Peyer's patch (tissue), 4 donors: ENCODE measurements at regions not wholly inside any gene's neighbourhood (a gene's known extent, or its start where the extent isn't known, plus 50 kb on each side); places are given as distances from the start of the nearest gene placed in this dataset.

Source experiments
- DNase-seq, 3 donors: peaks; one replicate each; pipeline ENCODE4 v3.0.0-alpha.2; 2017 to 2019
- H3K27ac ChIP-seq, 4 donors: fragments of 200-600 bp; sonication (generic); one replicate each; pipeline ENCODE4 v1.5.1; 2016 to 2019
- H3K27me3 ChIP-seq, 2 donors: fragments of 200-600 bp; sonication (generic); one replicate each; pipeline ENCODE4 v1.5.1; 2019
- H3K36me3 ChIP-seq, 3 donors: fragments of 200-600 bp; sonication (generic); one replicate each; pipeline ENCODE4 v1.5.1; 2016 to 2019
- H3K4me1 ChIP-seq, 4 donors: fragments of 200-600 bp; sonication (generic); one replicate each; pipeline ENCODE4 v1.5.1; 2016 to 2019
- H3K4me3 ChIP-seq, 4 donors: fragments of 200-600 bp; sonication (generic); 1 replicate in 3 of 4; 2 replicates in 1 of 4; pipeline ENCODE4 v1.5.1; 2016 to 2019; ENCODE audit warnings: mild to moderate bottlenecking in 1 of 4
- H3K9me3 ChIP-seq, 4 donors: fragments of 200-600 bp; sonication (generic); one replicate each; pipeline ENCODE4 v1.5.1; 2016 to 2019; ENCODE audit warnings: mild to moderate bottlenecking in 1 of 4
- POLR2A ChIP-seq, 2 donors: fragments of 450-650 bp; IDR thresholded peaks; one replicate each; pipeline ENCODE4 v1.5.1; 2017; ENCODE audit warnings: antibody characterized with exemption in 2 of 2, mild to moderate bottlenecking in 2 of 2, moderate library complexity in 2 of 2
- TF ChIP-seq, protein P1 (sequence below), 6 experiments: fragments of 450-650 bp in 4 of 6; fragments of 200-600 bp in 2 of 6; sonication (generic) in 1 of 6; IDR thresholded peaks; one replicate each; pipeline ENCODE4 v1.5.1; 2017 to 2019; ENCODE audit warnings: antibody characterized with exemption in 6 of 6, mild to moderate bottlenecking in 3 of 6, moderate library complexity in 1 of 6

DNA sequence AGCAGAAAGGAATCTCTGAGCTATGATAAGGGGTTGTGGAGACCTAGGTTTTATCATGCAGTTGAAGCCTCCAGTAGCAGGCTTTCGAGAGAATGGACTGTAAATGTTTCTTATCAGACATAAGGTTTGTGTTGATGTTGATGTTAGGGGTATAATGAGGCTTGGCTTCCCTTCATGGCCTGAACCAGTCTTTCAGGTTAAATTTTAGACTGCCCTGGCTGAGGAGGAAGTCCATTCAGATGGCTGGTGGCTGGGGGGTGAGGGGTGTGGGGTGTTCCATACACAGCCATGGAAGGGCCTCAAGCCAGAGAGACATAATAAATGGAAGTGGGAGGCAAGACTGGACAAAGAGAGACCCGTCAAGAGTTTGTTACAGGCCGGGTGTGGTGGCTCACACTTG, 65.1 kb downstream of the IRF2BPL start:
- TF ChIP-seq POLR2A (IDR thresholded peaks at IDR 0.05) = no peak
- TF ChIP-seq, protein P1, sequence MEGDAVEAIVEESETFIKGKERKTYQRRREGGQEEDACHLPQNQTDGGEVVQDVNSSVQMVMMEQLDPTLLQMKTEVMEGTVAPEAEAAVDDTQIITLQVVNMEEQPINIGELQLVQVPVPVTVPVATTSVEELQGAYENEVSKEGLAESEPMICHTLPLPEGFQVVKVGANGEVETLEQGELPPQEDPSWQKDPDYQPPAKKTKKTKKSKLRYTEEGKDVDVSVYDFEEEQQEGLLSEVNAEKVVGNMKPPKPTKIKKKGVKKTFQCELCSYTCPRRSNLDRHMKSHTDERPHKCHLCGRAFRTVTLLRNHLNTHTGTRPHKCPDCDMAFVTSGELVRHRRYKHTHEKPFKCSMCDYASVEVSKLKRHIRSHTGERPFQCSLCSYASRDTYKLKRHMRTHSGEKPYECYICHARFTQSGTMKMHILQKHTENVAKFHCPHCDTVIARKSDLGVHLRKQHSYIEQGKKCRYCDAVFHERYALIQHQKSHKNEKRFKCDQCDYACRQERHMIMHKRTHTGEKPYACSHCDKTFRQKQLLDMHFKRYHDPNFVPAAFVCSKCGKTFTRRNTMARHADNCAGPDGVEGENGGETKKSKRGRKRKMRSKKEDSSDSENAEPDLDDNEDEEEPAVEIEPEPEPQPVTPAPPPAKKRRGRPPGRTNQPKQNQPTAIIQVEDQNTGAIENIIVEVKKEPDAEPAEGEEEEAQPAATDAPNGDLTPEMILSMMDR (IDR thresholded peaks at IDR 0.05) = no peak
- DNase-seq = no peak
- H3K9me3 ChIP-seq = no peaks in the 10 kb centered on the region
- H3K27me3 ChIP-seq = no peaks in the 10 kb centered on the region
- H3K27ac ChIP-seq = no peak overlapping the region
- no peaks in the 10 kb centered on the region for H3K36me3 ChIP-seq
- H3K4me1 ChIP-seq = peaks cover 0 to 13% (median 9%) of the 10 kb centered on the region in 4 donors
- no peak overlapping the region for H3K4me3 ChIP-seq

DNA sequence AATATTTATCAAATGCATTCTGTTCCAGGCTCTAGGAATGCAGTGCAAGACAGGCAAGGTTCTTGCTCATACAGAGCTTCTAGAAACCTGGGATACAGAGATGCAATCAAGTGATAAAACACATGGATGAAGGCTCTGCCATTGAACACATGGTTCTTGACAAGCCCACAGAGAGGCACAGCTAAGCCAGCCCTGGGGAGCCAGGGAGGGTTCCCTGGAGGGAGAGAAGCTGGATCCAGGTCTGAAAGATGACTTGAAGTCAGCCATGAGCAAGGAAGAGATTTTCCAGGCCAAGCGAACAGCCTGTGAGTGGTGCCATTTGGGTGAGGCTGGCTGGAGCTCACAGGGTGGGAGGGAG, 66.2 kb downstream of the IRF2BPL start:
- no peak for TF ChIP-seq POLR2A (IDR thresholded peaks at IDR 0.05)
- TF ChIP-seq, protein P1 (IDR thresholded peaks at IDR 0.05) = no peak

DNA sequence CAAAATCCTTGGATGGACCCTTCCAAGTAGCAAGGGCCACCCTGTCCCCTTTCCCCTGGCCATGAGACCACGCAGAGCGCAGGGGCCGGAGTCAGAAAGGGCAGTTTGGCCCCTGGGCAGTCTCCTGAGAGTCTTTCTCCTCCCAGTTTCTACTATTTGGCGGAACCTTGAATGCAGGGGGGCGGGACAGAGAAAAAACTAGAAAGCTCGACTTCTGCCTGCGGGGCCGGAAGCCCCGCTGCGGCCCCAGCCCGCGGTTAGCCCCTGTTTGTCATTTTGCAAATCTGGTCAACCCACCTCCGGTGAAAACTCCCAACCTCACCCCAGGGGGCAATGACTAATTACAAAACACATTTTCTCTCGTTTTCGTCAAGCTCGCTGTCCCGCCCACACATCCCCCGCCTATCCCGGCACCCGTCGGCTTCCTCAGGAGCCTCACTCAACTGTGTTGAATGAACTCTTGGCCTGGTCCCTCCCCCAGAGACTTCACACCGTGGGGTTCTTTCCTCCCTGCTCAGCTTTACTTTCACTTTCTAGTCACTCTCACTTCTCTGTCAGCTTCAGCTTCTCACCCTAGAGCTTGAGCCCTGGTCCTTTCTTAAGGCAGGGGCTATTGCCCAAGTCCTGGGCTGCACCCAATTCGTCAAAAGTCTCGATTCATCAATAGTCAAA, 66.7 kb downstream of the IRF2BPL start:
- Histone ChIP-seq H3K36me3 (no peaks in the 10 kb centered on the region), H3K27ac (peak overlapping the region; percentile 72 to 80 (median 77)), H3K4me1 (peaks cover 3 to 18% (median 14%) of the 10 kb centered on the region in 4 donors), H3K27me3 (no peaks in the 10 kb centered on the region), H3K4me3 (peak overlapping the region; percentile 10 to 51 (median 38)), H3K9me3 (no peaks in the 10 kb centered on the region)
- TF ChIP-seq, protein P1 (IDR thresholded peaks at IDR 0.05) = no peak
- TF ChIP-seq POLR2A (IDR thresholded peaks at IDR 0.05) = peak in 1 of 2 donors; percentile 37
- DNase-seq = peak; percentile 83 to 96 (median 95)

More for the DNA sequence above, 66.2 kb downstream of the IRF2BPL start:
- Histone ChIP-seq H3K27me3 (no peaks in the 10 kb centered on the region), H3K4me3 (peak overlapping the region; percentile 10 to 51 (median 38)), H3K36me3 (no peaks in the 10 kb centered on the region), H3K27ac (peak overlapping the region; percentile 72 to 80 (median 77)), H3K4me1 (peaks cover 0 to 13% (median 11%) of the 10 kb centered on the region in 4 donors), H3K9me3 (no peaks in the 10 kb centered on the region)
- no peak for DNase-seq

DNA sequence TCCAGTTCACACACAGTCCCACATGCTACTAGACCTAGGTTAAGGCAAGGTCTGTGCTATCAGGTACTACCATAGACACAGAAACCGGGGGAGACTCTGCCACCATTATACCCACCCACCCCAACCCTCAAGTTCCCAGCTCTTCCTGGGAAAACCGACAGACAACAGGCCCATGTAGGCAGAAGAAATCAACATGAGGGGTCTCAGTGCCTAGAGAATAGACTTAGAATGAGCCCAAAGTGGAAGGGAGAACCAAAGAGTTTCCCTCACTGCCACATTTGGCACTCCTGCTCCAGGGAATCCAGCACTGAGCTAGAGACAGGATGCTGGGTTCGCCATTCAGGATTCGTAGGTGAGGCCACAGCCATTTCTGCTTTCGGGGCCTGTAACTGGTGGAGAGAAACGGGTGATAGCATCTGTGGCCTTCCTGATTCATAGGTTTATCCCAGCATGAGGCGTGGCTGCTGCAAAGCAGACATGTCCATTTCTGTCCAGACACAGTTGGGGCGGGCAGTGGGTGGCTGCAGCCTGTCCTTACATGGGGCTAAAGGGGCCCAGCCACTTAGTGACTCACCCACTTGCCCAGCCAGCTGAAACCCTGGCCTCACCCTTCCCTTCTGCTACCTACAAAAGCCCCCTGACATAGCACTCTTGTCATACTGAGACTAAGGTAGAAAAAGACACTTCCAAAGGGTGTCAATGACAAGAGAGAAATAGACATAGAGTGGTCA, 69.4 kb downstream of the IRF2BPL start:
- Histone ChIP-seq H3K4me3 (no peak overlapping the region), H3K36me3 (no peaks in the 10 kb centered on the region), H3K27ac (peak overlapping the region in 2 of 4 donors; percentile 31 to 91), H3K27me3 (no peaks in the 10 kb centered on the region), H3K4me1 (peaks cover 3 to 41% (median 25%) of the 10 kb centered on the region in 4 donors), H3K9me3 (no peaks in the 10 kb centered on the region)
- DNase-seq = no peak
- TF ChIP-seq, protein P1 (IDR thresholded peaks at IDR 0.05) = no peak
- no peak for TF ChIP-seq POLR2A (IDR thresholded peaks at IDR 0.05)

DNA sequence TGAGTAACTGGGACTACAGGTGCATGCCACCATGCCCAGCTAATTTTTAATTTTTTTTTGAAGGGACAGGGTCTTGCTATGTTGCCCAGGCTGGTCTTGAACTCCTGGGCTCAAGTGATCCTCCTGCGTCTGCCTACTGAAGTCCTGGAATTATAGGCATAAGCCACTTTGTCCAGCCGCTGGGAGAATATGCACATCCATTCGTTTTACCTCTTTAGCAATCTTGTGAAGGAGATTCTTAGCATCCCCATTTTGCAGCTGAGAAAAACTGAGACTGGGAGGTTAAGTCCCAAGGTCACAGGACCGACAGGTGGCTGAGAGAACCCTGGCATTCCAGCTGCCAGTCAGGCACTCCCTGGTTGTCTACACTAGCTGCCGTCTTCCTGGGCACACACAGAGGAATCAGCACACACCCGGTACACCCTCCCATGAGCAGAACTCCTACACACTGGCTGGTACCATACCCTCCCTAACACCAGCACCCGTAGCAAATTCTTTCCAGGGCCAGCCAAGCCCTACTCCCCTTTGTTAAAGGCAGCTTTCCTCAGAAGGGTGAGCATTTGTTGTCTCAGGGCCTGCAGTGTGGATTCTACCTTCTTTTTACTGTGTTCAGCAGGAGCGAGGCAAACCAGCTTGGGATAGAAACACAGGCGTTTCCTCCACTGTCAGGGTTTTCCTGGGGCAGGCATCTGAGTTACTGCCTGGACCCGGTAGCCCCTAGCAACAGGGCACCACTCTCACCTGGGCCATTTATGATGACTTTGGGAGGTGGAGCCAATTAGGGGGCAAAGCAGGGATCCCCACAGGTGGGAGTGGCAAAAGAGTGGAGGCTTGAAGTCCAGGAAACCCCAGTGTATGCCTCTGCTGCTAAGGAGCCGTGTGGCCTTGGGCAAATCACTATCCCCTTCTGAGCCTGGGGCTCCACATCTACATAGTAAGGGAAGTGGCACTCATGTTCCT, 70.2 kb downstream of the IRF2BPL start:
- H3K4me1 ChIP-seq = peaks cover 3 to 48% (median 27%) of the 10 kb centered on the region in 4 donors
- H3K9me3 ChIP-seq = no peaks in the 10 kb centered on the region
- peak overlapping the region in 3 of 4 donors; percentile 31 to 94 (median 91) for H3K27ac ChIP-seq
- no peaks in the 10 kb centered on the region for H3K36me3 ChIP-seq
- TF ChIP-seq POLR2A (IDR thresholded peaks at IDR 0.05) = no peak
- TF ChIP-seq, protein P1 (IDR thresholded peaks at IDR 0.05) = no peak
- H3K27me3 ChIP-seq = no peaks in the 10 kb centered on the region
- no peak overlapping the region for H3K4me3 ChIP-seq
- no peak for DNase-seq
